MM.1S (cell line): ENCODE measurements at regions not wholly inside any gene's neighbourhood (a gene's known extent, or its start where the extent isn't known, plus 50 kb on each side); places are given as distances from the start of the nearest gene placed in this dataset.

ENCODE experiments used
- DNase-seq: peaks from one replicate; pipeline ENCODE4 v3.0.0-alpha.2; 2015
- H2AFZ ChIP-seq: fragments of 300-600 bp; sonication (generic); 2 replicates; pipeline ENCODE4 v1.6.0; 2016; ENCODE audit warnings: antibody characterized with exemption, low read length
- H3F3A ChIP-seq: fragments of 300-600 bp; sonication (generic); 2 replicates; pipeline ENCODE4 v1.6.1; 2016; ENCODE audit warnings: mild to moderate bottlenecking, antibody characterized with exemption, low read length, moderate library complexity, mixed read lengths; ENCODE audit not compliant: insufficient read depth
- H3K27ac ChIP-seq: fragments of 300-600 bp; sonication (generic); 2 replicates; pipeline ENCODE4 v1.5.1; 2016; ENCODE audit warnings: mild to moderate bottlenecking, low read length
- H3K27me3 ChIP-seq: fragments of 300-600 bp; sonication (generic); replicated peaks from 2 replicates; pipeline ENCODE4 v1.6.0; 2016; ENCODE audit warnings: low read length; ENCODE audit not compliant: insufficient read depth
- H3K36me3 ChIP-seq: fragments of 300-600 bp; sonication (generic); replicated peaks from 2 replicates; pipeline ENCODE4 v1.6.1; 2016; ENCODE audit warnings: mild to moderate bottlenecking, low read length, mixed read lengths; ENCODE audit not compliant: insufficient read depth
- H3K4me1 ChIP-seq: fragments of 300-600 bp; sonication (generic); 2 replicates; pipeline ENCODE4 v1.6.1; 2016; ENCODE audit warnings: low read length, mixed read lengths
- H3K4me2 ChIP-seq: fragments of 300-600 bp; sonication (generic); 2 replicates; pipeline ENCODE4 v1.6.0; 2016; ENCODE audit warnings: low read depth, low read length
- H3K4me3 ChIP-seq: fragments of 300-600 bp; sonication (generic); 2 replicates; pipeline ENCODE4 v1.5.1; 2016; ENCODE audit warnings: low read length, mixed read lengths
- H3K79me2 ChIP-seq: fragments of 300-600 bp; sonication (generic); 2 replicates; pipeline ENCODE4 v1.6.1; 2016; ENCODE audit warnings: mixed run types, low read length, mixed read lengths
- H3K9ac ChIP-seq: fragments of 300-600 bp; sonication (generic); 2 replicates; pipeline ENCODE4 v1.6.1; 2016; ENCODE audit warnings: low read length, mixed read lengths
- H3K9me2 ChIP-seq: fragments of 300-600 bp; sonication (generic); replicated peaks from 2 replicates; pipeline ENCODE4 v1.6.1; 2016; ENCODE audit warnings: mild to moderate bottlenecking, low read length, mixed read lengths; ENCODE audit not compliant: insufficient read depth
- H3K9me3 ChIP-seq: fragments of 300-600 bp; sonication (generic); replicated peaks from 2 replicates; pipeline ENCODE4 v1.6.1; 2016; ENCODE audit warnings: mild to moderate bottlenecking, low read length, mixed read lengths; ENCODE audit not compliant: insufficient read depth
- H4K20me1 ChIP-seq: fragments of 300-600 bp; sonication (generic); 2 replicates; pipeline ENCODE4 v1.6.1; 2016; ENCODE audit warnings: mild to moderate bottlenecking, low read length, moderate library complexity, mixed read lengths; ENCODE audit not compliant: insufficient read depth
- EZH2 ChIP-seq: fragments of 300-600 bp; sonication (generic); optimal IDR thresholded peaks from 2 replicates; pipeline ENCODE3; 2017; ENCODE audit warnings: low read depth, mild to moderate bottlenecking, antibody characterized with exemption, low read length, mixed read lengths
- EZH2phosphoT487 ChIP-seq: fragments of 300-600 bp; sonication (generic); IDR thresholded peaks from 2 replicates; pipeline ENCODE4 v1.6.1; 2018; ENCODE audit warnings: antibody characterized with exemption, low read length
- TF ChIP-seq, protein P1 (sequence below): fragments of 300-600 bp; sonication (generic); IDR thresholded peaks from 2 replicates; pipeline ENCODE4 v1.5.1; 2016; ENCODE audit warnings: antibody characterized with exemption, low read length, mixed read lengths

DNA sequence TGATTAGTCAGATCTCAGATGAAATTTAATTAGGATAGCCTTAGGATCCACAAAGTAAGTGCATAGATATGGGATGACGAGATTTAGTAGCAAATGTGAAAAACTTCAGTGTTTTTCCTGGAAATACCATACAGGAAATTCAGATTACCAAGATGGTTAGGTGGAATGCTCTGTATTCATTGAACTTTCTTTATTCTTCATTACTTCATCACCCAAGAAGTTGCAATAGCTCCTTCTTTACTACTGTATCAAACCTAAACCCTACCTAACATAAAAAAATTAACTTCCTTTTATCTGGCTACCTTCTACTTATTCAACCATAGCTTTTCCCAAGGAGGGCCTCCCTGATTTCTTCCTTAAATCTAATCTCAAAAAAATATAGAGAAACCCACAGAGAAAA lies 100.4 kb downstream of the TTC6 start:
- no peaks in the 10 kb centered on the region for H3K27me3 ChIP-seq
- H2AFZ ChIP-seq = no peak overlapping the region
- H3F3A ChIP-seq = no peaks in the 10 kb centered on the region
- H3K27ac ChIP-seq = no peak overlapping the region
- H3K9ac ChIP-seq = no peak overlapping the region
- H3K4me3 ChIP-seq = no peak overlapping the region
- DNase-seq = no peak
- no peaks in the 10 kb centered on the region for H3K9me2 ChIP-seq
- no peaks in the 10 kb centered on the region for H3K4me1 ChIP-seq
- H4K20me1 ChIP-seq = no peaks in the 10 kb centered on the region
- H3K9me3 ChIP-seq = no peaks in the 10 kb centered on the region
- TF ChIP-seq EZH2 (no peak), EZH2phosphoT487 (no peak)
- TF ChIP-seq, protein P1, sequence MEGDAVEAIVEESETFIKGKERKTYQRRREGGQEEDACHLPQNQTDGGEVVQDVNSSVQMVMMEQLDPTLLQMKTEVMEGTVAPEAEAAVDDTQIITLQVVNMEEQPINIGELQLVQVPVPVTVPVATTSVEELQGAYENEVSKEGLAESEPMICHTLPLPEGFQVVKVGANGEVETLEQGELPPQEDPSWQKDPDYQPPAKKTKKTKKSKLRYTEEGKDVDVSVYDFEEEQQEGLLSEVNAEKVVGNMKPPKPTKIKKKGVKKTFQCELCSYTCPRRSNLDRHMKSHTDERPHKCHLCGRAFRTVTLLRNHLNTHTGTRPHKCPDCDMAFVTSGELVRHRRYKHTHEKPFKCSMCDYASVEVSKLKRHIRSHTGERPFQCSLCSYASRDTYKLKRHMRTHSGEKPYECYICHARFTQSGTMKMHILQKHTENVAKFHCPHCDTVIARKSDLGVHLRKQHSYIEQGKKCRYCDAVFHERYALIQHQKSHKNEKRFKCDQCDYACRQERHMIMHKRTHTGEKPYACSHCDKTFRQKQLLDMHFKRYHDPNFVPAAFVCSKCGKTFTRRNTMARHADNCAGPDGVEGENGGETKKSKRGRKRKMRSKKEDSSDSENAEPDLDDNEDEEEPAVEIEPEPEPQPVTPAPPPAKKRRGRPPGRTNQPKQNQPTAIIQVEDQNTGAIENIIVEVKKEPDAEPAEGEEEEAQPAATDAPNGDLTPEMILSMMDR = no peak
- no peaks in the 10 kb centered on the region for H3K36me3 ChIP-seq
- no peaks in the 10 kb centered on the region for H3K79me2 ChIP-seq
- no peak overlapping the region for H3K4me2 ChIP-seq

DNA sequence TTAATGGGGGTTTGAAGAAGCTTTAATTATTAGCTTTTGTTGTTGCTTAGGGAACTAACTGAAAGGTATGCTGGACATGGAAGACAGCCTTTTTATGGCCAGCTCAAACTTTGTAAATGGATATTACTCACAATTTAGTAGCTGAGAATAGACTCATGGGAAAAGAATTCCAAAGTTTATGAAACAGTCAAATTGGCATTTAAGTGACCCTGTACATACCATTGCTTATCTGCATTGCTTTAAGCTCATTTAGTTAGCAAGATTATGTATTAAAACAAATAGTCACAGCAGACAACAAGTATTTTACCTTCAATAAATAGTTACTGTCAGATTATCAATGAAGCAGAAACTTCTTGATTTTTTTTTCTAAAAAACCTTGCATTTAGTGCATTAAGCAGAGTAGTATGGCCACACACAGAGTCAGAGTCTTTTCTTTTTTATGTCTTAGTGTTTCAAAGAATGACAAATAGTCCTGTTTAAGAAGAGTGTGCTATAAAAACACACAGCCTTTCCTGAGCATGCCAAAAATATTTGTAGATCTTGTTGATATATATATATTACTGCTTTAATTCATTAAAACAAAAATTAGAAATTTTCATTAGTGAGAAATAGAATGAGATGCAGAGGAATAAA lies 102.2 kb downstream of the TTC6 start:
- no peaks in the 10 kb centered on the region for H3K79me2 ChIP-seq
- no peaks in the 10 kb centered on the region for H3K9me2 ChIP-seq
- no peak overlapping the region for H3K4me3 ChIP-seq
- H3K27me3 ChIP-seq = no peaks in the 10 kb centered on the region
- no peak overlapping the region for H3K27ac ChIP-seq
- no peaks in the 10 kb centered on the region for H3F3A ChIP-seq
- H3K9ac ChIP-seq = no peak overlapping the region
- no peaks in the 10 kb centered on the region for H3K9me3 ChIP-seq
- H3K36me3 ChIP-seq = no peaks in the 10 kb centered on the region
- no peak overlapping the region for H2AFZ ChIP-seq
- H4K20me1 ChIP-seq = no peaks in the 10 kb centered on the region
- TF ChIP-seq EZH2 = no peak
- TF ChIP-seq, protein P1 = no peak
- no peak for TF ChIP-seq EZH2phosphoT487
- H3K4me1 ChIP-seq = no peaks in the 10 kb centered on the region
- no peak for DNase-seq
- no peak overlapping the region for H3K4me2 ChIP-seq

- Histone ChIP-seq H3K4me2 (no peak overlapping the region), H3K36me3 (no peaks in the 10 kb centered on the region), H3K4me3 (no peak overlapping the region), H3K4me1 (no peaks in the 10 kb centered on the region), H3K9me3 (no peaks in the 10 kb centered on the region), H3K27ac (no peak overlapping the region), H3K27me3 (no peaks in the 10 kb centered on the region), H4K20me1 (no peaks in the 10 kb centered on the region), H3K79me2 (no peaks in the 10 kb centered on the region), H3F3A (no peaks in the 10 kb centered on the region), H3K9ac (no peak overlapping the region), H3K9me2 (no peaks in the 10 kb centered on the region), H2AFZ (no peak overlapping the region)
- no peak for TF ChIP-seq EZH2phosphoT487
- TF ChIP-seq, protein P1 = no peak
- no peak for TF ChIP-seq EZH2
- DNase-seq = no peak
Measured at GRCh38 chr14:37698840-37699777, 103.7 kb downstream of the TTC6 start.
